IMR-90 (cell line): ENCODE measurements at regions not wholly inside any gene's neighbourhood (a gene's known extent, or its start where the extent isn't known, plus 50 kb on each side); places are given as distances from the start of the nearest gene placed in this dataset.

ENCODE experiments used
- ATAC-seq: fragments of 200-7000 bp; cut with Tn5 transposase; 2 replicates; pipeline ENCODE4 v1.9.1; 2020; ENCODE audit warnings: low read depth, mild to moderate bottlenecking, moderate library complexity
- BruUV-seq: library from RNA; stranded (reverse); fragments of 400-500 nt; replicated peaks from 2 replicates; lab custom pipeline; 2021; lab: Mats Ljungman, UMichigan
- CTCF ChIA-PET: fragments of 300-600 bp; formaldehyde crosslinking; extraction: SDS; loops from one replicate; lab custom pipeline; 2021; ENCODE audit warnings: antibody characterized with exemption; lab: Yijun Ruan, JAX
- POLR2A ChIA-PET: fragments of 300-600 bp; sonication (Branson Sonifier 250); formaldehyde crosslinking; loops from one replicate; lab custom pipeline; 2022; ENCODE audit warnings: antibody characterized with exemption; ENCODE audit not compliant: unreplicated experiment; lab: Charles Lee
- DNase-seq: peaks from one replicate; pipeline ENCODE4 v3.0.0; 2013
- H2AFZ ChIP-seq: replicated peaks from 2 replicates; pipeline ENCODE3; 2013; ENCODE audit warnings: low read length, mild to moderate bottlenecking; ENCODE audit not compliant: poor library complexity
- H2AK5ac ChIP-seq: 2 replicates; pipeline ENCODE4 v1.6.1; 2013; ENCODE audit warnings: low read depth, low read length, inconsistent platforms
- H2AK9ac ChIP-seq: replicated peaks from 2 replicates; pipeline ENCODE3; 2013; ENCODE audit warnings: mild to moderate bottlenecking, low read depth, low read length, moderate library complexity; ENCODE audit not compliant: poor library complexity
- H2BK120ac ChIP-seq: 2 replicates; pipeline ENCODE4 v1.6.1; 2013; ENCODE audit warnings: low read depth, low read length, inconsistent platforms
- H2BK15ac ChIP-seq: 3 replicates; pipeline ENCODE4 v1.6.1; 2013; ENCODE audit warnings: low read depth, low read length, inconsistent platforms
- H2BK20ac ChIP-seq: 2 replicates; pipeline ENCODE4 v1.6.1; 2013; ENCODE audit warnings: low read depth, mild to moderate bottlenecking, inconsistent platforms, low read length, moderate library complexity
- H2BK5ac ChIP-seq: 2 replicates; pipeline ENCODE4 v1.6.1; 2013; ENCODE audit warnings: mild to moderate bottlenecking, low read depth, low read length, inconsistent platforms; ENCODE audit not compliant: poor library complexity, severe bottlenecking
- H3K14ac ChIP-seq: replicated peaks from 2 replicates; pipeline ENCODE4 v1.6.1; 2013; ENCODE audit warnings: low read depth, low read length, inconsistent platforms
- H3K18ac ChIP-seq: 2 replicates; pipeline ENCODE4 v1.6.1; 2013; ENCODE audit warnings: low read depth, low read length, control low read depth
- H3K23ac ChIP-seq: 2 replicates; pipeline ENCODE4 v1.6.1; 2013; ENCODE audit warnings: low read depth, low read length, inconsistent platforms
- H3K27ac ChIP-seq: 2 replicates; pipeline ENCODE4 v1.5.1; 2013; ENCODE audit warnings: mild to moderate bottlenecking, control low read depth, low read length; ENCODE audit not compliant: insufficient read depth
- H3K27me3 ChIP-seq: 2 replicates; pipeline ENCODE4 v1.6.1; 2013; ENCODE audit warnings: low read length; ENCODE audit not compliant: control insufficient read depth, insufficient read depth
- H3K36me3 ChIP-seq: 2 replicates; pipeline ENCODE4 v1.6.1; 2013; ENCODE audit warnings: low read length, mixed read lengths; ENCODE audit not compliant: control insufficient read depth, insufficient read depth
- H3K4ac ChIP-seq: 2 replicates; pipeline ENCODE4 v1.6.1; 2013; ENCODE audit warnings: low read depth, low read length, inconsistent platforms
- H3K4me1 ChIP-seq: 2 replicates; pipeline ENCODE4 v1.6.1; 2013; ENCODE audit warnings: low read length, mixed read lengths; ENCODE audit not compliant: control insufficient read depth, insufficient read depth
- H3K4me2 ChIP-seq: 2 replicates; pipeline ENCODE4 v1.6.1; 2013; ENCODE audit warnings: low read depth, mild to moderate bottlenecking, control low read depth, low read length, moderate library complexity
- H3K4me3 ChIP-seq: 2 replicates; pipeline ENCODE4 v1.5.1; 2013; ENCODE audit warnings: low read depth, mild to moderate bottlenecking, control low read depth, low read length, moderate library complexity; ENCODE audit not compliant: insufficient read depth
- H3K56ac ChIP-seq: 2 replicates; pipeline ENCODE4 v1.6.1; 2013; ENCODE audit warnings: low read length, inconsistent platforms; ENCODE audit not compliant: insufficient read depth; ENCODE audit errors: extremely low read depth
- H3K79me1 ChIP-seq, 2 experiments: 2 replicates each; pipeline ENCODE4 v1.6.1; 2013; ENCODE audit warnings: low read length in 2 of 2, inconsistent platforms in 1 of 2, low read depth in 1 of 2
- H3K9ac ChIP-seq: 2 replicates; pipeline ENCODE4 v1.6.1; 2013; ENCODE audit warnings: low read depth, low read length, control low read depth
- H3K9me1 ChIP-seq: 2 replicates; pipeline ENCODE4 v1.6.1; 2013; ENCODE audit warnings: low read length, inconsistent platforms; ENCODE audit not compliant: insufficient read depth
- H3K9me3 ChIP-seq: 2 replicates; pipeline ENCODE4 v1.6.1; 2013; ENCODE audit warnings: low read length; ENCODE audit not compliant: control insufficient read depth, insufficient read depth
- H4K20me1 ChIP-seq: 2 replicates; pipeline ENCODE4 v1.6.1; 2013; ENCODE audit warnings: low read length, inconsistent platforms; ENCODE audit not compliant: insufficient read depth
- H4K5ac ChIP-seq: 2 replicates; pipeline ENCODE4 v1.6.1; 2013; ENCODE audit warnings: mild to moderate bottlenecking, low read depth, low read length, control low read depth
- H4K8ac ChIP-seq, 2 experiments: 2 replicates each; pipeline ENCODE4 v1.6.1; 2013; ENCODE audit warnings: low read depth in 2 of 2, low read length in 2 of 2, control low read depth in 1 of 2, inconsistent platforms in 1 of 2
- H4K91ac ChIP-seq: 2 replicates; pipeline ENCODE4 v1.6.1; 2013; ENCODE audit warnings: low read depth, low read length, inconsistent platforms; ENCODE audit not compliant: insufficient read depth
- BHLHE40 ChIP-seq: fragments of 150-350 bp; IDR thresholded peaks from 2 replicates; pipeline ENCODE4 v1.6.1; 2016; ENCODE audit warnings: mild to moderate bottlenecking, low read depth, low read length
- CEBPB ChIP-seq: IDR thresholded peaks from 2 replicates; pipeline ENCODE4 v1.6.1; 2012; ENCODE audit warnings: low read depth, low read length, improper control_type of control experiment
- MAFK ChIP-seq: IDR thresholded peaks from 2 replicates; pipeline ENCODE4 v1.6.1; 2012; ENCODE audit warnings: low read depth, low read length, improper control_type of control experiment
- MXI1 ChIP-seq: IDR thresholded peaks from 2 replicates; pipeline ENCODE4 v1.6.1; 2012; ENCODE audit warnings: low read depth, mild to moderate bottlenecking, low read length, moderate library complexity, borderline replicate concordance
- POLR2A ChIP-seq: IDR thresholded peaks from 2 replicates; pipeline ENCODE4 v1.6.1; 2012; ENCODE audit warnings: mild to moderate bottlenecking, low read depth, low read length
- RCOR1 ChIP-seq: IDR thresholded peaks from 2 replicates; pipeline ENCODE4 v1.6.1; 2012; ENCODE audit warnings: mild to moderate bottlenecking, low read length, improper control_type of control experiment; ENCODE audit not compliant: insufficient replicate concordance
- RFX5 ChIP-seq: IDR thresholded peaks from 2 replicates; pipeline ENCODE4 v1.8.0; 2012; ENCODE audit warnings: low read depth, mild to moderate bottlenecking, low read length, moderate library complexity
- SMC3 ChIP-seq: fragments of 150-350 bp; IDR thresholded peaks from 2 replicates; pipeline ENCODE4 v1.6.1; 2016; ENCODE audit warnings: low read depth, mild to moderate bottlenecking, antibody characterized with exemption, low read length, moderate library complexity
- WGBS, 2 experiments: methylation state at CpG; one replicate each; pipeline versions ENCODE4 v1.1.5 to v1.1.7; 2013; ENCODE audit warnings: missing lambda C conversion rate in 2 of 2; ENCODE audit not compliant: insufficient read length in 1 of 2; ENCODE audit errors: extremely low coverage in 2 of 2; 5-methylcytosine and 5-hydroxymethylcytosine counted together
- dilution Hi-C: fragments of 300-500 bp; cut with HindIII; formaldehyde crosslinking; loops from one replicate; pipeline ENCODE4 v1.14.3; 2018; ENCODE audit warnings: low sequenced_read_pairs; ENCODE audit not compliant: unreplicated experiment
- in situ Hi-C: fragments of 300-500 bp; cut with MboI; formaldehyde crosslinking; loops from 3 replicates; pipeline ENCODE4 v1.14.3; 2019; ENCODE audit warnings: low sequenced_read_pairs, inconsistent platforms, mixed read lengths
- intact Hi-C: fragments of 100-400 bp; cut with micrococcal nuclease; formaldehyde crosslinking; loops from 2 replicates; pipeline ENCODE4 v1.10.0; 2022
- TF ChIP-seq, protein P1 (sequence below): fragments of 150-350 bp; IDR thresholded peaks from 2 replicates; pipeline ENCODE4 v1.6.1; 2016; ENCODE audit warnings: low read depth, mild to moderate bottlenecking, low read length, moderate library complexity, borderline replicate concordance
- TF ChIP-seq, protein P2 (sequence below): fragments of 150-350 bp; IDR thresholded peaks from 2 replicates; pipeline ENCODE4 v1.6.1; 2017; ENCODE audit warnings: mild to moderate bottlenecking, antibody characterized with exemption, low read length, low read depth
- TF ChIP-seq, protein P3 (sequence below): conservative IDR thresholded peaks from 2 replicates; pipeline ENCODE4 v1.5.1; 2012; ENCODE audit warnings: mild to moderate bottlenecking, low read depth, low read length, improper control_type of control experiment

DNA sequence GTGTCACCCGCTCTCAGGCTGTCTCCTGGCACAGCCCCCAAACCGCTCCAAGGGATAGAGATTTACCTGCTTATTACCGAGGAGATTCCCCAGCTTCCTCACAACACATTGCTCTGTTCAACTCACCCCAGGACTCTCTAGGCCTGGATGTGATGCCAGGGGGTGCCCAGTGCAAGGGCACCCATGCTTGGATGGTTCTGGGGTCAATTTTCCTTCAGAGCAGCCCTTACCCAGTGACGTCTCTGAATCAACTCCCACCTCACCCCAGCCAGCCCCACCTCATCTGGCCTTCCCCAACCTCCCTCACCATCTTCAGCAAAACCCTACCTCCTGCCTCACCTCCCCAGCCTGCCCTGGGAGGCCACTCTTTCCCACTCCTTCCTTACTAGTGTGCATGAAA lies 951.6 kb upstream of the ZNF722 start:
- H3K4ac ChIP-seq: no peak overlapping the region
- ChIA-PET POLR2A (no interaction called here), CTCF (no interaction called here)
- no peak overlapping the region for H3K27ac ChIP-seq
- no peaks in the 10 kb centered on the region for H3K4me1 ChIP-seq
- no peaks in the 10 kb centered on the region for H4K20me1 ChIP-seq
- no peaks in the 10 kb centered on the region for H3K36me3 ChIP-seq
- in situ Hi-C loops (no loop called here), dilution Hi-C loops (no loop called here), intact Hi-C loops (no loop called here)
- no peaks in the 10 kb centered on the region for H3K9me1 ChIP-seq
- no peak overlapping the region for H3K4me2 ChIP-seq
- TF ChIP-seq SMC3 (no peak), BHLHE40 (no peak), MAFK (no peak), RFX5 (no peak), POLR2A (no peak), CEBPB (no peak), RCOR1 (no peak), MXI1 (no peak)
- TF ChIP-seq, protein P1, sequence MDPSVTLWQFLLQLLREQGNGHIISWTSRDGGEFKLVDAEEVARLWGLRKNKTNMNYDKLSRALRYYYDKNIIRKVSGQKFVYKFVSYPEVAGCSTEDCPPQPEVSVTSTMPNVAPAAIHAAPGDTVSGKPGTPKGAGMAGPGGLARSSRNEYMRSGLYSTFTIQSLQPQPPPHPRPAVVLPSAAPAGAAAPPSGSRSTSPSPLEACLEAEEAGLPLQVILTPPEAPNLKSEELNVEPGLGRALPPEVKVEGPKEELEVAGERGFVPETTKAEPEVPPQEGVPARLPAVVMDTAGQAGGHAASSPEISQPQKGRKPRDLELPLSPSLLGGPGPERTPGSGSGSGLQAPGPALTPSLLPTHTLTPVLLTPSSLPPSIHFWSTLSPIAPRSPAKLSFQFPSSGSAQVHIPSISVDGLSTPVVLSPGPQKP: no peak
- TF ChIP-seq, protein P2, sequence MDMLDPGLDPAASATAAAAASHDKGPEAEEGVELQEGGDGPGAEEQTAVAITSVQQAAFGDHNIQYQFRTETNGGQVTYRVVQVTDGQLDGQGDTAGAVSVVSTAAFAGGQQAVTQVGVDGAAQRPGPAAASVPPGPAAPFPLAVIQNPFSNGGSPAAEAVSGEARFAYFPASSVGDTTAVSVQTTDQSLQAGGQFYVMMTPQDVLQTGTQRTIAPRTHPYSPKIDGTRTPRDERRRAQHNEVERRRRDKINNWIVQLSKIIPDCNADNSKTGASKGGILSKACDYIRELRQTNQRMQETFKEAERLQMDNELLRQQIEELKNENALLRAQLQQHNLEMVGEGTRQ: no peak
- TF ChIP-seq, protein P3, sequence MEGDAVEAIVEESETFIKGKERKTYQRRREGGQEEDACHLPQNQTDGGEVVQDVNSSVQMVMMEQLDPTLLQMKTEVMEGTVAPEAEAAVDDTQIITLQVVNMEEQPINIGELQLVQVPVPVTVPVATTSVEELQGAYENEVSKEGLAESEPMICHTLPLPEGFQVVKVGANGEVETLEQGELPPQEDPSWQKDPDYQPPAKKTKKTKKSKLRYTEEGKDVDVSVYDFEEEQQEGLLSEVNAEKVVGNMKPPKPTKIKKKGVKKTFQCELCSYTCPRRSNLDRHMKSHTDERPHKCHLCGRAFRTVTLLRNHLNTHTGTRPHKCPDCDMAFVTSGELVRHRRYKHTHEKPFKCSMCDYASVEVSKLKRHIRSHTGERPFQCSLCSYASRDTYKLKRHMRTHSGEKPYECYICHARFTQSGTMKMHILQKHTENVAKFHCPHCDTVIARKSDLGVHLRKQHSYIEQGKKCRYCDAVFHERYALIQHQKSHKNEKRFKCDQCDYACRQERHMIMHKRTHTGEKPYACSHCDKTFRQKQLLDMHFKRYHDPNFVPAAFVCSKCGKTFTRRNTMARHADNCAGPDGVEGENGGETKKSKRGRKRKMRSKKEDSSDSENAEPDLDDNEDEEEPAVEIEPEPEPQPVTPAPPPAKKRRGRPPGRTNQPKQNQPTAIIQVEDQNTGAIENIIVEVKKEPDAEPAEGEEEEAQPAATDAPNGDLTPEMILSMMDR: no peak
- no peak overlapping the region for H2BK5ac ChIP-seq
- no peak overlapping the region for H3K23ac ChIP-seq
- ATAC-seq (no peak), DNase-seq (no peak)
- H2AK5ac ChIP-seq: no peak overlapping the region
- H3K14ac ChIP-seq: no peak overlapping the region
- H4K91ac ChIP-seq: no peak overlapping the region
- H2AFZ ChIP-seq: no peak overlapping the region
- BruUV-seq: no TSS peak
- no peak overlapping the region for H4K8ac ChIP-seq
- no peak overlapping the region for H2BK120ac ChIP-seq
- no peaks in the 10 kb centered on the region for H3K27me3 ChIP-seq
- H2BK20ac ChIP-seq: no peak overlapping the region
- H3K79me1 ChIP-seq: no peaks in the 10 kb centered on the region
- no peak overlapping the region for H3K18ac ChIP-seq
- no peak overlapping the region for H3K56ac ChIP-seq
- H3K4me3 ChIP-seq: no peak overlapping the region
- H2AK9ac ChIP-seq: no peak overlapping the region
- no CpG with 5 or more reads among the region's 4 CpGs for whole genome bisulfite sequencing, 2 experiments
- H3K9me3 ChIP-seq: peaks cover 53% of the 10 kb centered on the region
- no peak overlapping the region for H3K9ac ChIP-seq
- H2BK15ac ChIP-seq: no peak overlapping the region
- H4K5ac ChIP-seq: no peak overlapping the region
